HepG2 (cell line): ENCODE measurements at regions not wholly inside any gene's neighbourhood (a gene's known extent, or its start where the extent isn't known, plus 50 kb on each side); places are given as distances from the start of the nearest gene placed in this dataset.
A peak's percentile ranks its signal among the peaks of the same experiment; 100 is the strongest.

ENCODE experiments used
- ADNP ChIP-seq: sonication (generic); formaldehyde crosslinking; IDR thresholded peaks from 2 replicates; pipeline ENCODE4 v1.4.0; 2020; ENCODE audit warnings: missing genetic modification reagents
- AFF4 ChIP-seq: sonication (generic); formaldehyde crosslinking; IDR thresholded peaks from 2 replicates; pipeline ENCODE4 v1.4.0; 2020; ENCODE audit warnings: missing genetic modification reagents
- CC2D1A ChIP-seq: sonication (generic); formaldehyde crosslinking; IDR thresholded peaks from 2 replicates; pipeline ENCODE4 v1.8.1; 2023; ENCODE audit warnings: mild to moderate bottlenecking, missing genetic modification reagents
- CSRNP2 ChIP-seq: sonication (generic); formaldehyde crosslinking; conservative IDR thresholded peaks from 2 replicates; pipeline ENCODE4 v1.8.0; 2022; ENCODE audit warnings: low read depth, missing genetic modification reagents
- DPF2 ChIP-seq: sonication (generic); formaldehyde crosslinking; IDR thresholded peaks from 2 replicates; pipeline ENCODE4 v1.4.0; 2020; ENCODE audit warnings: mild to moderate bottlenecking, low read depth, missing genetic modification reagents, borderline replicate concordance
- FOSL1 ChIP-seq: sonication (generic); formaldehyde crosslinking; IDR thresholded peaks from 2 replicates; pipeline ENCODE4 v1.9.0; 2021; ENCODE audit warnings: missing genetic modification reagents, borderline replicate concordance
- HOXA5 ChIP-seq: sonication (generic); formaldehyde crosslinking; IDR thresholded peaks from 2 replicates; pipeline ENCODE4 v1.4.0; 2020; ENCODE audit warnings: missing genetic modification reagents
- MAF1 ChIP-seq: sonication (generic); formaldehyde crosslinking; IDR thresholded peaks from 2 replicates; pipeline ENCODE4 v1.5.0; 2020; ENCODE audit warnings: missing genetic modification reagents, borderline replicate concordance
- MIER3 ChIP-seq: IDR thresholded peaks from 2 replicates; pipeline ENCODE4 v1.6.1; 2016; ENCODE audit warnings: missing compliant biosample characterization, borderline replicate concordance
- NCOR1 ChIP-seq: fragments of 200-600 bp; sonication (generic); IDR thresholded peaks from 2 replicates; pipeline ENCODE4 v1.7.0; 2017; ENCODE audit warnings: antibody characterized with exemption, low read length, borderline replicate concordance
- PHF8 ChIP-seq: sonication (generic); formaldehyde crosslinking; IDR thresholded peaks from 2 replicates; pipeline ENCODE4 v1.5.0; 2020; ENCODE audit warnings: missing genetic modification reagents
- RBAK ChIP-seq: sonication (generic); formaldehyde crosslinking; IDR thresholded peaks from 2 replicates; pipeline ENCODE4 v1.5.1; 2020; ENCODE audit warnings: mild to moderate bottlenecking, missing genetic modification reagents
- RBM22 ChIP-seq: fragments of 200-400 bp; formaldehyde crosslinking; optimal IDR thresholded peaks from 2 replicates; pipeline ENCODE3; 2017; ENCODE audit warnings: mild to moderate bottlenecking, low read length, moderate library complexity
- ZFP82 ChIP-seq: sonication (generic); formaldehyde crosslinking; IDR thresholded peaks from 2 replicates; pipeline ENCODE4 v1.5.1; 2020; ENCODE audit warnings: mild to moderate bottlenecking, missing genetic modification reagents, borderline replicate concordance
- ZNF280D ChIP-seq: sonication (generic); formaldehyde crosslinking; IDR thresholded peaks from 2 replicates; pipeline ENCODE4 v1.5.1; 2020; ENCODE audit warnings: mild to moderate bottlenecking, missing genetic modification reagents
- ZNF362 ChIP-seq: sonication (generic); formaldehyde crosslinking; IDR thresholded peaks from 2 replicates; pipeline ENCODE4 v1.4.0; 2020; ENCODE audit warnings: missing genetic modification reagents, mild to moderate bottlenecking, borderline replicate concordance
- ZNF549 ChIP-seq: sonication (generic); formaldehyde crosslinking; IDR thresholded peaks from 2 replicates; pipeline ENCODE4 v1.5.0; 2020; ENCODE audit warnings: missing genetic modification reagents
- ZNF580 ChIP-seq: IDR thresholded peaks from 2 replicates; pipeline ENCODE4 v1.6.1; 2016; ENCODE audit warnings: low read depth, borderline replicate concordance
- ZNF704 ChIP-seq: sonication (generic); formaldehyde crosslinking; IDR thresholded peaks from 2 replicates; pipeline ENCODE4 v1.8.1; 2023; ENCODE audit warnings: mild to moderate bottlenecking, inconsistent platforms, moderate library complexity, missing genetic modification reagents, borderline replicate concordance
- ZNF720 ChIP-seq: sonication (generic); formaldehyde crosslinking; IDR thresholded peaks from 2 replicates; pipeline ENCODE4 v1.4.0; 2020; ENCODE audit warnings: missing genetic modification reagents

GRCh38 chr9:124133727-124134126 lies 122.2 kb downstream of the LHX2 start (continued):
- no peak for TF ChIP-seq ZFP82 (CRISPR knock-in tag)
- no peak for TF ChIP-seq CC2D1A (CRISPR knock-in tag)
- no peak for TF ChIP-seq FOSL1 (CRISPR knock-in tag)
- peak; percentile 87; the same call in 1 of the 2 replicates for TF ChIP-seq ZNF580 (CRISPR knock-in tag)
- no peak for TF ChIP-seq HOXA5
- TF ChIP-seq ZNF280D (CRISPR knock-in tag), result no peak
- TF ChIP-seq RBAK (CRISPR knock-in tag), result no peak
- TF ChIP-seq ZNF362 (CRISPR knock-in tag), result no peak
- no peak for TF ChIP-seq CSRNP2 (CRISPR knock-in tag)
- TF ChIP-seq ZNF720 (CRISPR knock-in tag), result no peak
- TF ChIP-seq PHF8 (CRISPR knock-in tag), result no peak
- no peak for TF ChIP-seq ZNF704 (CRISPR knock-in tag)
- TF ChIP-seq NCOR1, result no peak
- TF ChIP-seq DPF2 (CRISPR knock-in tag), result no peak
- no peak for TF ChIP-seq MAF1 (CRISPR knock-in tag)
- 0 out of 2 replicates have a peak, but pooled peaks have one; percentile 69 for TF ChIP-seq ADNP (CRISPR knock-in tag)
- TF ChIP-seq ZNF549 (CRISPR knock-in tag), result no peak
- peak; percentile 53; the same call in 1 of the 2 replicates for TF ChIP-seq MIER3
- no peak for TF ChIP-seq RBM22
- no peak for TF ChIP-seq AFF4 (CRISPR knock-in tag)
